SK-N-MC (cell line): ENCODE measurements at regions not wholly inside any gene's neighbourhood (a gene's known extent, or its start where the extent isn't known, plus 50 kb on each side); places are given as distances from the start of the nearest gene placed in this dataset.

Experiments used
- FOXP2 ChIP-seq: optimal IDR thresholded peaks from 2 replicates; pipeline ENCODE3; 2011; ENCODE audit warnings: mild to moderate bottlenecking, moderate library complexity; ENCODE audit not compliant: insufficient read depth; ENCODE audit errors: extremely low read length, control extremely low read depth
- POLR2AphosphoS5 ChIP-seq: IDR thresholded peaks from 2 replicates; pipeline ENCODE4 v1.6.1; 2012; ENCODE audit warnings: mild to moderate bottlenecking, low read depth, low read length, borderline replicate concordance

- TF ChIP-seq FOXP2 (no peak), POLR2AphosphoS5 (no peak)
Measured at GRCh38 chr2:126788113-126788512, 110.6 kb upstream of the TEX51 start.
